GM19372 (cell line): ENCODE measurements at regions not wholly inside any gene's neighbourhood (a gene's known extent, or its start where the extent isn't known, plus 50 kb on each side); places are given as distances from the start of the nearest gene placed in this dataset.

Experiments used
- ATAC-seq: cut with Tn5 transposase; IDR thresholded peaks from one replicate; pipeline ENCODE4 v1.9.1; 2021; ENCODE audit warnings: mild to moderate bottlenecking, low read depth, moderate library complexity; ENCODE audit not compliant: unreplicated experiment

GRCh38 chr9:116039893-116040292 lies 113.7 kb upstream of the PAPPA start:
- no peak for ATAC-seq

DNA sequence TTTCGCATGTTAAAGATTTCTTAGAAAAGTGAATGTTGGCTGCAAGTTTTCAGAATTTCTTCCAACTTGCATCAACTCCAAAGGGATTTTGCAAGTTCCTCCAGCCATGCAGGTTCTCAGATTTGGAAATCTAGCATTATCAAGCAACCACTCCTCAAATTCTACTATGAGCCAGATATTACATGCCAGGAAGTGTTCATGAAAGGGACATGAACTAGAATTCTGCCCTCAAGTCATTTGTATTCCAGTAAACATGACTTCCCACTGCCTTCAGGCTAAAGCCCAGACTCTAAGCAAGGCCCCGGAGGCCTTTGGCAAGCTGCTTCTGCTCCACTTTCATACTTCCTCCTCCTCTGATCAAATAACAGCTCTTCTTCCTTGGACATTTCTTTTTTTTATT lies 111.3 kb upstream of the PAPPA start:
- no peak for ATAC-seq

- no peak for ATAC-seq
These were observed 108.5 kb upstream of the PAPPA start for GRCh38 chr9:116045083-116045482.

DNA sequence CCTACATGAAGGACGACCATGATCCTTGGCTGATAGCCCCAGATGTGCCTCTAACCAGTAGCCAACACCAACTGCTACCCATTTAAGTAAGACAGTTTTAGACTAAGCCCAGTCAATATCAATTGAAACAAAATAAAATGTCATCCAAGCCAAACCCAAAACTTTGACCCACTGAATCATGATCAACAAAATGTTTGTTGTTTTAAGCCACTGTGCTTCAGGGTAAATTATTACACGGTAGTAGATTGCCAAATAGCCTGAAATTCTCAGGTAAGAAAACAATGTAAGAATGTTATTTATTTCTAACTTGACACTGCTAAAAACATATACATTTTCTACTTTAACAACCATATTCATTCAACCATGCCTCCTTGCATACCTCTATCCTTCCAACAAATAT lies 105.5 kb upstream of the PAPPA start:
- no peak for ATAC-seq

DNA sequence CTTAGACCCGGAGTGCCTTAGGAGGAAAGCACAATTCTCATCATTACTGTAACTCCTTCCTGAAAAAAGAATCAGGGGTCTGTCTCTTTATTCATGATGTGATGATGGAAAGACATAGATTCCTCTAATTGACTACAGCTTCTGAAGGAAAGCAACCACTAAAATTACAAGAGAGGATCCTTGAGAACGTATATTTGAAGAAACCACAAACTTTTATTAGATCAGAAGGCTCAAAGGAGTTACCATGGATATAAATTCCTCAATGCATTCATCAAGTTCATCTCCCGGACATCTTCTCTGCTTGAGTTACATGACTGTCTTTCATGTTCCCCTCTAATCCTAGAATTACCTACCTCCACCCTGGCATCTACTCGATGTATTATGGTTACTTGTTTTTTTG lies 104.1 kb upstream of the PAPPA start:
- no peak for ATAC-seq

GRCh38 chr9:116051528-116051927 lies 102.1 kb upstream of the PAPPA start:
- ATAC-seq, result no peak

GRCh38 chr9:116055536-116055935 lies 98.1 kb upstream of the PAPPA start:
- no peak for ATAC-seq

- ATAC-seq, result no peak
These were observed 96.2 kb upstream of the PAPPA start for GRCh38 chr9:116057371-116057770.

- no peak for ATAC-seq
These were observed 95.2 kb upstream of the PAPPA start for GRCh38 chr9:116058421-116058820.

GRCh38 chr9:116059466-116059865 lies 94.1 kb upstream of the PAPPA start:
- no peak for ATAC-seq

DNA sequence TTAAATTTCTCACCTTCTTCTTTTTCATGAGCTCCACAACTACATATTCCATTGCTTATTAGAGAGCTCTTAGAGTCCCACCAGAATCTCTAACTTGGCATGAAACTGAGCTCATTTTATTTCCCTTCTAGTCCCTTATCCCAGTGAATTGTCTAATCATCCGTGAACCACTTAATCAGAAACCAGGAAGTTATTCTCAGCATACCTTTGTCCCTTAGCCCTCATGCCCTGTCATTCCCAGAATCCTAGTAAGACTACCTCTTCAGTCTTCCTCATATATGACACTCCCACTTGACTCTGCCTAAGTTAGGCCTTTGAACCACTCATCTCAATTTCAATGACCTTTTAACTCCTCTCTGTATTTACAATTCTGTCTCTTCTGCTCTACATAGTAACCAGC lies 93.0 kb upstream of the PAPPA start:
- no peak for ATAC-seq

GRCh38 chr9:116061546-116062205 lies 91.9 kb upstream of the PAPPA start:
- ATAC-seq, result no peak

- ATAC-seq, result no peak
These were observed 91.4 kb upstream of the PAPPA start for GRCh38 chr9:116062206-116062550.

DNA sequence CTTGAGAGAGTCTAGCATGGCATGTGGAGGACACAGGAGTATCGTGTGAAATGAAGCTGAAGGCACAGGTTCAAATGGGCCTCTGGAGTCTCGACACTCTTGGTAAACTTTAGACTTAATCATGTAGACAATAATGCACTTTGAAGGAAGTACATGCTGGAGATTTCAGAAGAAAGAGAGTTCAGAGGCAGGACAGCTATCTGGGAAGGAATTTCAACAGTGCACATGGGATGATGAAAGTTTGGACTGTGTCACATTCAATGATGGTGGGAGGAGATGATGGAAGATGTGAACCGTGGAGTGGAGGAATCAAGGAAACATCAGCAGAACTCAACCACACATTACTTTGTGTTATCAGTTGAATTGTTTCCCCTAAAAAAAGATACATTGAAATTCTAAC lies 88.6 kb upstream of the PAPPA start:
- no peak for ATAC-seq

GRCh38 chr9:116066221-116066620 lies 87.4 kb upstream of the PAPPA start:
- no peak for ATAC-seq

GRCh38 chr9:116067566-116067965 lies 86.0 kb upstream of the PAPPA start:
- ATAC-seq, result no peak

- no peak for ATAC-seq
These were observed 83.2 kb upstream of the PAPPA start for GRCh38 chr9:116070256-116070914.

- ATAC-seq, result no peak
These were observed 81.5 kb upstream of the PAPPA start for GRCh38 chr9:116072046-116072445.

DNA sequence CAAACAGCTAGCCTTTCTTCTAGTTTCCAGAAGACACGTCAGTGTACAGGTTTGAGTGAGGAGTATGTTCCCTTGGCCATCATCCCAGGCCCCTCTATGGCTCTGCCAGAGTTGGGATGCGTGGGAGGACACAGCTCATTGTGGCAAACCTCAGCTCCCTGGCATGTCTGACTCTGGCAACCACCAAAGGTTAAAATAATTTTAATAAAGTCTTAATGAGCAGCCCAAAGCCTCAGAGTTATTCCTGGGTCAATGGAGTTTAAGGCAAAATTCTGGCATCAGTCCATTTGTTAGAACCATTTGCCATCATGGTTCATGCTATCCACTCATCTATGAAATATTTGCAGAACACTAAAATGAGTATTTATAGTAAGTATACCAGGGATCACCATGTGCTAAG lies 79.8 kb upstream of the PAPPA start:
- ATAC-seq, result no peak

DNA sequence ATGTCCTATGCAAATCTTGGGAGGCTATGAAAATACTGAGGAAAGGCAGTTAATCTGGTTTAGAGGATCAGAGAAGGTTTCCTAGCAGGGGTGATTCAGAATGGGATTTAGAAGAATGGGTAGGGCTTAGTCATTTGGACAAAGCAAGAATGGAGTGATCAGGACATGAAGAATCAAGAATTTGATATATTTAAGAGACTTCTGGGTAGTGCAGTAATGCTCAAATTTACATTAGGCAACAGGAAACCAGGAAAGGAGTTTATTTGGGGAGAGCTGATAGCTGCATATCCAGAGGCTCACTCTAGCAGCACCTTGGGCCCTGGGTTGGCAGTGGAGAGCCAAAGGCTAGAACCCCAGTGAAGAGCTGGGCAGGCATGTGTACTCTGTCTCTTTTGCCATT lies 78.9 kb upstream of the PAPPA start:
- ATAC-seq, result no peak

GRCh38 chr9:116075191-116075590 lies 78.4 kb upstream of the PAPPA start:
- no peak for ATAC-seq

DNA sequence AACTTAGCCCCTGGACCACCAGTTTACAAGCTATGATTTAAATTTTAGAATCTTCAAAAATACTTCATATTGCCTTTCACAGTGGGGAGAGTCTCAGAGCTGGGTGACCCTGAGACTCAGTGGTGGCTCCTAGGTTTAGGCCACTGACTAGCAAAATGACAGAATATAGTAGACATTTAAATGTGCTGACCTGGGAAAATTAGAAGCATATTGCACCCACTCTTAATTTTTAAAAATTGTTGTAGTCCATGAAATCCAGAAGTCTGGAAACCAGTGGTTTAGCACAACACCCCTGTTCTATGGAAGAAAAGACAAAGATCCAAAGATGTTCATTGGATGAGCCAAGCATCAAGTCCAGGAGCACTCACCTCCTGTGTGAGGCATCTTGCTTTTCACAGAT lies 75.0 kb upstream of the PAPPA start:
- no peak for ATAC-seq

GRCh38 chr9:116080561-116080960 lies 73.0 kb upstream of the PAPPA start:
- no peak for ATAC-seq
